ENCODE measurements at regions not wholly inside any gene's neighbourhood (a gene's known extent, or its start where the extent isn't known, plus 50 kb on each side); places are given as distances from the start of the nearest gene placed in this dataset.

GRCh38 chr14:31941487-31941886 is 135.6 kb upstream of the ARHGAP5 start:
- intact Hi-C loops (cut with DNase I): no loop called here
- DNase-seq (ENCODE audit: missing footprints) (no peak), ATAC-seq (no peak)

- intact Hi-C loops (cut with DNase I): no loop called here
- no peak for ATAC-seq
Measured at GRCh38 chr14:31942166-31942841, 134.8 kb upstream of the ARHGAP5 start.

GRCh38 chr14:31943217-31943799 is 133.8 kb upstream of the ARHGAP5 start:
- DNase-seq (ENCODE audit: missing footprints) (no peak), ATAC-seq (no peak)
- intact Hi-C loops (cut with DNase I): no loop called here

More at GRCh38 chr14:31942166-31942841, 134.8 kb upstream of the ARHGAP5 start:
- DNase-seq (ENCODE audit: missing footprints): no peak

- intact Hi-C loops (cut with DNase I): no loop called here
- ATAC-seq (no peak), DNase-seq (ENCODE audit: missing footprints) (no peak)
Measured at GRCh38 chr14:31943861-31944255, 133.2 kb upstream of the ARHGAP5 start.

- DNase-seq (ENCODE audit: missing footprints) (no peak), ATAC-seq (no peak)
- intact Hi-C loops (cut with DNase I): no loop called here
Measured at GRCh38 chr14:31944256-31945073, 132.6 kb upstream of the ARHGAP5 start.

GRCh38 chr14:31945074-31945613 is 132.0 kb upstream of the ARHGAP5 start:
- no peak for ATAC-seq
- intact Hi-C loops (cut with DNase I): no loop called here
- DNase-seq (ENCODE audit: missing footprints): no peak

GRCh38 chr14:31945701-31946100 is 131.4 kb upstream of the ARHGAP5 start:
- no peak for ATAC-seq
- intact Hi-C loops (cut with DNase I): no loop called here

GRCh38 chr14:31947076-31947475 is 130.0 kb upstream of the ARHGAP5 start:
- ATAC-seq: no peak
- intact Hi-C loops (cut with DNase I): no loop called here

More at GRCh38 chr14:31945701-31946100, 131.4 kb upstream of the ARHGAP5 start:
- DNase-seq (ENCODE audit: missing footprints): no peak

GRCh38 chr14:31947680-31948595 is 129.2 kb upstream of the ARHGAP5 start:
- no peak for ATAC-seq

More at GRCh38 chr14:31947076-31947475, 130.0 kb upstream of the ARHGAP5 start:
- no peak for DNase-seq (ENCODE audit: missing footprints)

GRCh38 chr14:31949709-31950108 is 127.4 kb upstream of the ARHGAP5 start:
- ATAC-seq (no peak), DNase-seq (ENCODE audit: missing footprints) (no peak)
- intact Hi-C loops (cut with DNase I): no loop called here

More at GRCh38 chr14:31947680-31948595, 129.2 kb upstream of the ARHGAP5 start:
- intact Hi-C loops (cut with DNase I): no loop called here
- DNase-seq (ENCODE audit: missing footprints): no peak

GRCh38 chr14:31950331-31950730 is 126.8 kb upstream of the ARHGAP5 start:
- intact Hi-C loops (cut with DNase I): no loop called here
- ATAC-seq (no peak), DNase-seq (ENCODE audit: missing footprints) (no peak)

GRCh38 chr14:31950764-31951637 is 126.1 kb upstream of the ARHGAP5 start:
- DNase-seq (ENCODE audit: missing footprints) (peak; percentile 74), ATAC-seq (peak; percentile 72)
- intact Hi-C loops (cut with DNase I): no loop called here

- no peak for ATAC-seq
- DNase-seq (ENCODE audit: missing footprints): no peak
- intact Hi-C loops (cut with DNase I): no loop called here
Measured at GRCh38 chr14:31951638-31951964, 125.5 kb upstream of the ARHGAP5 start.

- DNase-seq (ENCODE audit: missing footprints) (no peak), ATAC-seq (no peak)
- intact Hi-C loops (cut with DNase I): no loop called here
Measured at GRCh38 chr14:31952573-31952972, 124.5 kb upstream of the ARHGAP5 start.

- intact Hi-C loops (cut with DNase I): no loop called here
- ATAC-seq: no peak
Measured at GRCh38 chr14:31953210-31953609, 123.9 kb upstream of the ARHGAP5 start.

GRCh38 chr14:31954991-31955390 is 122.1 kb upstream of the ARHGAP5 start:
- intact Hi-C loops (cut with DNase I): no loop called here
- ATAC-seq: no peak
- DNase-seq (ENCODE audit: missing footprints): no peak

More at GRCh38 chr14:31953210-31953609, 123.9 kb upstream of the ARHGAP5 start:
- no peak for DNase-seq (ENCODE audit: missing footprints)

- no peak for DNase-seq (ENCODE audit: missing footprints)
- ATAC-seq: no peak
- intact Hi-C loops (cut with DNase I): no loop called here
Measured at GRCh38 chr14:31955936-31956579, 121.0 kb upstream of the ARHGAP5 start.

Data from Right ventricle myocardium inferior (tissue), 1 donor.